Left lung (tissue), 4 donors: ENCODE measurements at regions not wholly inside any gene's neighbourhood (a gene's known extent, or its start where the extent isn't known, plus 50 kb on each side); places are given as distances from the start of the nearest gene placed in this dataset.
"Not testable (repeated sequence)": the region's sequence is repeated elsewhere in the genome, so short reads cannot be mapped to it uniquely, and the experiment has no call there.

Experiments used
- ATAC-seq: fragments of 200-7000 bp; cut with Tn5 transposase; one replicate; pipeline ENCODE4 v1.9.1; 2020; ENCODE audit warnings: moderate library complexity
- DNase-seq, 4 donors: peaks; one replicate each; pipeline ENCODE4 v3.0.0-alpha.2; 2013 to 2020
- H3K27ac ChIP-seq, 2 donors: fragments of 200-600 bp; sonication (generic) in 1 of 2; one replicate each; pipeline versions ENCODE4 v1.5.0 to v1.8.0; 2020 to 2021
- H3K27me3 ChIP-seq, 2 donors: fragments of 200-600 bp; sonication (generic) in 1 of 2; one replicate each; pipeline versions ENCODE4 v1.5.0 to v1.8.0; 2020 to 2021
- H3K36me3 ChIP-seq, 2 donors: fragments of 200-600 bp; sonication (generic) in 1 of 2; one replicate each; pipeline versions ENCODE4 v1.5.0 to v1.8.0; 2020 to 2021
- H3K4me1 ChIP-seq, 2 donors: fragments of 200-600 bp; one replicate each; pipeline ENCODE4 v1.8.0; 2021
- H3K4me3 ChIP-seq, 2 donors: fragments of 200-600 bp; sonication (generic) in 1 of 2; one replicate each; pipeline versions ENCODE4 v1.5.0 to v1.8.0; 2020 to 2021; ENCODE audit warnings: mild to moderate bottlenecking in 1 of 2
- H3K9me3 ChIP-seq, 2 donors: fragments of 200-600 bp; sonication (generic) in 1 of 2; one replicate each; pipeline versions ENCODE4 v1.5.0 to v1.8.0; 2020 to 2021
- CTCF ChIP-seq, 2 donors: fragments of 200-600 bp; sonication (generic) in 1 of 2; IDR thresholded peaks; one replicate each; pipeline versions ENCODE4 v1.5.0 to v1.8.0; 2021; ENCODE audit warnings: antibody characterized with exemption in 2 of 2
- intact Hi-C, 2 donors: fragments of 100-400 bp; cut with DNase I; formaldehyde crosslinking; loops; one replicate each; pipeline versions ENCODE4 v1.11.2 to v1.14.2; 2022
- donor health status: DM: no; HTN: yes; CAD: no.
- donor health status: DM: no; HTN: no; CAD: no.

- Histone ChIP-seq H3K36me3 (no peaks in the 10 kb centered on the region), H3K4me3 (no peak overlapping the region), H3K27me3 (peaks cover 0 to 1% of the 10 kb centered on the region in 2 donors), H3K4me1 (no peaks in the 10 kb centered on the region), H3K27ac (no peak overlapping the region), H3K9me3 (no peaks in the 10 kb centered on the region)
- ATAC-seq (no peak), DNase-seq (no peak)
- TF ChIP-seq CTCF (IDR thresholded peaks at IDR 0.05): no peak
- intact Hi-C loops: no loop called here
Observed at GRCh38 chr7:142563470-142563869, 185.8 kb upstream of the PRSS1 start.

GRCh38 chr7:142562688-142563087 lies 186.6 kb upstream of the PRSS1 start:
- Histone ChIP-seq H3K36me3 (no peaks in the 10 kb centered on the region), H3K27me3 (peaks cover 0 to 4% of the 10 kb centered on the region in 2 donors), H3K4me3 (no peak overlapping the region), H3K27ac (no peak overlapping the region), H3K9me3 (no peaks in the 10 kb centered on the region), H3K4me1 (no peaks in the 10 kb centered on the region)
- no peak for ATAC-seq
- intact Hi-C loops: no loop called here
- no peak for DNase-seq
- TF ChIP-seq CTCF (IDR thresholded peaks at IDR 0.05): no peak

GRCh38 chr7:142561396-142561795 lies 187.9 kb upstream of the PRSS1 start:
- H3K36me3 ChIP-seq, H3K4me1 ChIP-seq, H3K4me3 ChIP-seq, H3K27me3 ChIP-seq, H3K9me3 ChIP-seq, H3K27ac ChIP-seq, intact Hi-C loops, ATAC-seq, DNase-seq: not testable (repeated sequence)

- H3K4me1 ChIP-seq, intact Hi-C loops, ATAC-seq, DNase-seq, H3K9me3 ChIP-seq, H3K36me3 ChIP-seq, H3K4me3 ChIP-seq, H3K27ac ChIP-seq, H3K27me3 ChIP-seq: not testable (repeated sequence)
Observed at GRCh38 chr7:142560770-142561169, 188.5 kb upstream of the PRSS1 start.

- no peak for DNase-seq
Observed at GRCh38 chr7:142560166-142560565, 189.1 kb upstream of the PRSS1 start.

GRCh38 chr7:142557971-142558582 lies 191.2 kb upstream of the PRSS1 start:
- no peaks in the 10 kb centered on the region for H3K36me3 ChIP-seq
- peaks cover 7 to 16% of the 10 kb centered on the region in 2 donors for H3K4me1 ChIP-seq
- no peaks in the 10 kb centered on the region for H3K9me3 ChIP-seq
- H3K27ac ChIP-seq: no peak overlapping the region
- peak; percentile 66 for ATAC-seq
- intact Hi-C loops: no loop called here
- H3K27me3 ChIP-seq: peaks cover 0 to 4% of the 10 kb centered on the region in 2 donors
- no peak overlapping the region for H3K4me3 ChIP-seq
- TF ChIP-seq CTCF (IDR thresholded peaks at IDR 0.05): peak in 1 of 2 donors; percentile 56
- no peak for DNase-seq

More at GRCh38 chr7:142560166-142560565, 189.1 kb upstream of the PRSS1 start:
- no peak for TF ChIP-seq CTCF (IDR thresholded peaks at IDR 0.05)
- intact Hi-C loops: no loop called here
- Histone ChIP-seq H3K27me3 (peaks cover 0 to 4% of the 10 kb centered on the region in 2 donors), H3K4me1 (peaks cover 7 to 14% of the 10 kb centered on the region in 2 donors), H3K36me3 (no peaks in the 10 kb centered on the region), H3K4me3 (no peak overlapping the region), H3K9me3 (no peaks in the 10 kb centered on the region), H3K27ac (no peak overlapping the region)
- no peak for ATAC-seq
